NB4 (cell line): ENCODE measurements at regions not wholly inside any gene's neighbourhood (a gene's known extent, or its start where the extent isn't known, plus 50 kb on each side); places are given as distances from the start of the nearest gene placed in this dataset.
"Not testable (repeated sequence)": the region's sequence is repeated elsewhere in the genome, so short reads cannot be mapped to it uniquely, and the experiment has no call there.

Source experiments
- MAX ChIP-seq: IDR thresholded peaks from 2 replicates; pipeline ENCODE4 v1.6.1; 2011; ENCODE audit warnings: low read depth, low read length
- TF ChIP-seq, protein P1 (sequence below): IDR thresholded peaks from one replicate; pipeline ENCODE4 v1.5.1; 2012; ENCODE audit warnings: low read depth, low read length

DNA sequence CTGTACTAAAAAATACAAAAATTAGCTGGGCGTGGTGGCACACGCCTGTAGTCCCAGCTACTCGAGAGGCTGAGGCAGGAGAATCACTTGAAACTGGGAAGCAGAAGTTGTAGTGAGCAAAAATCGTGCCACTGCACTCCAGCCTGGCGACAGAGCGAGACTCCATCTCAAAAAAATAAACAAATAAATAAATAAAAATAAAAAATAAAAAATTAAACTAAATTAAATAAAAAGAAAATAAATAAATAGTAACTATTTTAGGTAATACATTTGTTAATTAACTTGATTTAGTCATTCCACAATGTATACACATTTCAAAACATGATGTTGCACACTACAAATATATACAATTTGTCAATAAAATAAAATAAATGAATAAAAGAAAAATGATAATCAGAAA is 116.3 kb upstream of the RFX3 start:
- TF ChIP-seq MAX = not testable (repeated sequence)
- TF ChIP-seq, protein P1, sequence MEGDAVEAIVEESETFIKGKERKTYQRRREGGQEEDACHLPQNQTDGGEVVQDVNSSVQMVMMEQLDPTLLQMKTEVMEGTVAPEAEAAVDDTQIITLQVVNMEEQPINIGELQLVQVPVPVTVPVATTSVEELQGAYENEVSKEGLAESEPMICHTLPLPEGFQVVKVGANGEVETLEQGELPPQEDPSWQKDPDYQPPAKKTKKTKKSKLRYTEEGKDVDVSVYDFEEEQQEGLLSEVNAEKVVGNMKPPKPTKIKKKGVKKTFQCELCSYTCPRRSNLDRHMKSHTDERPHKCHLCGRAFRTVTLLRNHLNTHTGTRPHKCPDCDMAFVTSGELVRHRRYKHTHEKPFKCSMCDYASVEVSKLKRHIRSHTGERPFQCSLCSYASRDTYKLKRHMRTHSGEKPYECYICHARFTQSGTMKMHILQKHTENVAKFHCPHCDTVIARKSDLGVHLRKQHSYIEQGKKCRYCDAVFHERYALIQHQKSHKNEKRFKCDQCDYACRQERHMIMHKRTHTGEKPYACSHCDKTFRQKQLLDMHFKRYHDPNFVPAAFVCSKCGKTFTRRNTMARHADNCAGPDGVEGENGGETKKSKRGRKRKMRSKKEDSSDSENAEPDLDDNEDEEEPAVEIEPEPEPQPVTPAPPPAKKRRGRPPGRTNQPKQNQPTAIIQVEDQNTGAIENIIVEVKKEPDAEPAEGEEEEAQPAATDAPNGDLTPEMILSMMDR = not testable (repeated sequence)
